CD4-positive, alpha-beta T cell treated with Interleukin-17A for 4 hours (primary cell): ENCODE measurements at regions not wholly inside any gene's neighbourhood (a gene's known extent, or its start where the extent isn't known, plus 50 kb on each side); places are given as distances from the start of the nearest gene placed in this dataset.
"Not testable (repeated sequence)": the region's sequence is repeated elsewhere in the genome, so short reads cannot be mapped to it uniquely, and the experiment has no call there.

Experiments
- DNase-seq: peaks from one replicate; pipeline ENCODE4 v3.0.0-alpha.2; 2020; ENCODE audit warnings: mixed read lengths

GRCh38 chr6:165002358-165002757, 307.0 kb downstream of the C6orf118 start:
- DNase-seq = no peak

DNA sequence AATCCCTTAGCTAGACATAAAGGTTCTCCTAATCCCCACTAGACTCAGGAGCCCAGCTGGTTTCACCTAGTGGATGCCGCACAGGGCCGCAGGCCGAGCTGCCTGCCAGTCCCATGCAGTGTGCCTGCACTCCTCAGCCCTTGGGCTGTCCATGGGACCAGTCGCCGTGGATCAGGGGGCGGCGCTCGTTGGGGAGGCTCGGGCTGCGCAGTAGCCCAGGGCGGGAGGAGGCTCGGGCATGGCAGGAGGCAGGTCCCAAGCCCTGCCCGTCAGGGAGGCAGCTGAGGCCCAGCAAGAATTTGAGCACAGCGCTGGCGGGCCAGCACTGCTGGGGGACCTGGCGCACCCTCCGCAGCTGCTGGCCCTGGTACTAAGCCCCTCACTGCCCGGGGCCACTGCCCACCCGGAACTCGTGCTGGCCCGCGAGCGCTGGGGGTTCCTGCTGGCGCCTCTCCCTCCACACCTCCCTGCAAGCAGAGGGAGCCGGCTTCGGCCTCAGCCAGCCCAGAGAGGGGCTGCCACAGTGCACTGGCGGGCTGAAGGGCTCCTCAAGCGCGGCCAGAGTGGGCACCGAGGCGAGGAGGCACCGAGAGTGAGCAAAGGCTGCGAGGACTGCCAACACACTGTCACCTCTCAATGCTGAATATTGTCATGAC, 307.8 kb downstream of the C6orf118 start:
- no peak for DNase-seq

DNA sequence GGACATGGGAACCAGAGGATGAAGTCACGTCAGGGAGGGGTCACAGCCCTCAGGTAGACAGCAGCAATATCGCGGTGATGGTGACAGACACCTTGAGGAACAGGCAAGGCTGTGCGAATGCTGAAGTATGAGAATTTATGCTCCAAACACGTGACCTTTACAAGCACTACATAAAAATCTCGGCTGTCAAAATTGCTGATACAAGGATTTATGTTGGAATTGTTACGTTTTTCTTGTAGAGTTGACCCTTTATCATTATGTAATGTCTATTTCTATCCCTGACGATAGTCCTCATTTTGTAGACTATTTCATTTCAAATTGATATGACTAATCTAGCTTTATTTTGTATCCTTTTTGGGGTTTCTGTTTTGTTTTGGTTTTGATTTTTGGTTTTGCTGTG, 311.1 kb downstream of the C6orf118 start:
- no peak for DNase-seq

GRCh38 chr6:164996838-164997237, 312.6 kb downstream of the C6orf118 start:
- no peak for DNase-seq

GRCh38 chr6:164991573-164991972, 317.8 kb downstream of the C6orf118 start:
- DNase-seq = no peak

DNA sequence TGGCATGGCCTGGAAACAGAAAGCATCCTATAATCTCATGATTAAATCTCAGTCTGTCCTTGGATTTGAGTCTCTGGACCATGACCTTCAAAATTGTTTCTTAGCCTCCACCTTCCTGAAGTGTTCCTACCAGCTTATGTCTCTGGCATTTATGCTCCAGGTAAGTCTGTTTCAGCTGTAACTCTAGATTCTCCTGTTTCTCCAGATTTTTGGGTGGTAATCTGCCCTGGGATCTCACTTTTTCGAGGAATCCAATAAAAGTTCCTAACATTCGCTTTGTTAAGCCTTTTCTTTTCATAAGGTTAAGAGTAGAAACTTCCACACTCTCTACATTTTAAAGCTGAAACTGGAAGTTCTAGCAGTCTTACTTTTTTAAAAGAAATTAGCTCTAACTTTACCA, 318.5 kb downstream of the C6orf118 start:
- DNase-seq = no peak

DNA sequence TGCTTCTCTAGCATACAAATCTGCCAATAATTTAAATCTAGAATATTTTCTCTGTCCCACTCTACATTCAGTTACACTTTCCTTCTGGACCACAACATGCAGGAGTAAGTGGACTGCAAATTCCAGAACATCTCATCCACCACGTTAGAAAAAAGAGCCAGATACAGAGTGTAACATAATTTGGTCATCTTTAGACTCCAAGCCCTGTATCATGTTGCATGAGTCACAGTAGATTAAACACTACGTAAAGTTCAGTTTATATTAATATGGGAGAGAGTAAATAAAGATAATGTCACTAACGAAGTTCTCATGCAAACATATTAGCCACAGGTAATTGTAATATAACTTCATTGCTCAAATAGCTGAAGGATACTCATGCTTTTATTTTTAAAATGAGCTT, 327.0 kb downstream of the C6orf118 start:
- DNase-seq = no peak

DNA sequence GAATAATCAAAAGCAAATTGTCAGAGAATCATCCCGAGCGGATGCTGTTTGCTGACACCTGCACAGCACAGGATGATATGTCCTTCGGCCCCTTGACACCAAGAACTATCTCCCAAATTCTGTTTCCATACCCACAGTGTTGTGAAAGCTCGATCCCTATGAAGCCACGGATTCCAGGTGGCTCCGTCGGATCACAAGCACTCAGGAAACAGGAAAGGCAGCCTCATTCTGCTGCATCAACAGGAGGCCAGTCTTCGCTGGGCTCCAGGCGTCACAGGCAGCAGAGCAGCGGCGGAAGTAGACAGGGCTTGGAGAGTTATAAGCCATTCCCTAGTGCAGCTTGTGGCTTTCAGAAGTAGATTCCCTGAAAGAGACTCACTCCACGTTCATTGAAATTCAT, 342.3 kb downstream of the C6orf118 start:
- DNase-seq = no peak

DNA sequence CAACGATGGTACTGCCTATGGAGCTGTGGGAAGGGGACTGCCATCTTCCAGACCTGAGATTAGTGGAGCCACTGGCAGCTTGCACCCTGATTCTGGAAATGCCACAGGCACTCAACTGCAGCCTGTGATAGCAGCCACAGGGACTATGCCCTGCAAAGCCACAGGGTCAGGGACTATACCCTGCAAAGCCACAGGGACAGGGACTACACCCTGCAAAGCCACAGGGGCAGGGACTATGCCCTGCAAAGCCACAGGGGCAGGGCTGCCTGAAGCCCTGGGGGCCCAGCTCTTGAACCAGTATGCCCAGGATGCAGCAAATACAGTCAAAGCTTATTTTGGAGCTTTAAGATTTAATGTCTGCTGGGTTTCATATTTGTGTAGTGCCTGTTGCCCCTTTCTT, 346.6 kb downstream of the C6orf118 start:
- no peak for DNase-seq

DNA sequence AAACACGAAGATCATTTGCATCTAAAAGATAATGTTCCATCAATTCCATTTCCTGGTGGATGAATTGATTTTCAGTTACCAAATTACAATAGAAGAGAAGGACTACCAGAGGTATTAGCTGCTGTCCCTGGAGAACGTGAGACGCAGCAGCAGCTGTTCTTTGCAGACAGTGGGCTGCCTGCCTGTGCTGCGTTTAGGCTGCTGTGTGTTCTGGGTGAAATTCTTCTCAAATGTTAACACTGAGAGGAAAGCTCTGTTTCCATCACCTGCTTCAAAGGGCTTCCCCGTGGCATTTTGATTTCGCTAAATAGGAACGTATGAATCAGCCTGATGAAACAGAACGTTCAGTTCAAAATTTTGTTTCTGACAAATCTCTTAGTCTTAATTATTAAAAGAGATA, 362.2 kb downstream of the C6orf118 start:
- no peak for DNase-seq

DNA sequence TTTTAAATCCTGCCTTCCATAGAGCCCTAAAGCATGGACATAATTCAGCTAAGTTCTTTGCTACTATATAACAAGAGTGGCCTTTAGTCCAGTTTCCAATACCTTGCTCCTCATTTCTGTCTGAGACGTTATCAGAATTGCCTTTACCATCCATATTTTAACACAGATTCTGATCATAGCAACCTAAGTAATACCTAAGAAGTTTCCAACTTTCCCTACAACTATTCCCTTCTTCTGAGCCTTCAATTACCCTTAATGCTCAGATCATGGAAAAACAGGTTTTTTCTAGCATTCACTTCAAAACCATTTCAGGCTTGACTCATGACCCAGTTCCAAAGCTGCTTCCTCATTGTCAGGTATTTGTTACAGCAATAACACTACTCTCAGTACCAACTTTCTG, 367.1 kb downstream of the C6orf118 start:
- DNase-seq = no peak

GRCh38 chr6:164933238-164933794, 376.1 kb downstream of the C6orf118 start:
- DNase-seq = not testable (repeated sequence)

DNA sequence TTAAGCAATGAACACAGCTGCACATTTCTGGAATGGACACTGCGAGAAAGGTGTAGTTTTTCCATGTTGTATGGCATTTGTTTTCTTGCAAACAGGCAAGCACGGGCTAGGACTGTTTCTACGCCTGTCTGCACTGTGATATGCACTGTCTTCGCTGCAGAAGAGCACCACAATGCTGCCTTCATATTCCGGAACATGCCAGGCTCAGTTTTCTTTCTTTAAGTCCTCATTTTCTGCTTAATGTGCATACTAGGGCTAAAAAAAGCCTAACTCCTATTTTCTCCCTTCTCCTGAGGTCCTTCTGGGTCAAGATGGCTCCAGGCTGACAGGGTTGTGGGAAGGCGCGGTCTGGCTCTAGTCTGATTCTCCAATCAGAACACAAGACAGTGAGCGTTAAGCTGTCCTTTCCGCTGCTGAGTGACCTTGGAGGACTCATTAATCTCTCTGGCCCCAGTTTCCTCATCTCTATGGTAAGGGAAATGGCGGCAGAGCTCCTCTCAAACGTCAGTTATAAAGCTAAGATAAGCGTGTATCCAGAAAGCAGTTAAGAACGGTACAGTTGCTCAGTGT, 379.9 kb downstream of the C6orf118 start:
- no peak for DNase-seq

DNA sequence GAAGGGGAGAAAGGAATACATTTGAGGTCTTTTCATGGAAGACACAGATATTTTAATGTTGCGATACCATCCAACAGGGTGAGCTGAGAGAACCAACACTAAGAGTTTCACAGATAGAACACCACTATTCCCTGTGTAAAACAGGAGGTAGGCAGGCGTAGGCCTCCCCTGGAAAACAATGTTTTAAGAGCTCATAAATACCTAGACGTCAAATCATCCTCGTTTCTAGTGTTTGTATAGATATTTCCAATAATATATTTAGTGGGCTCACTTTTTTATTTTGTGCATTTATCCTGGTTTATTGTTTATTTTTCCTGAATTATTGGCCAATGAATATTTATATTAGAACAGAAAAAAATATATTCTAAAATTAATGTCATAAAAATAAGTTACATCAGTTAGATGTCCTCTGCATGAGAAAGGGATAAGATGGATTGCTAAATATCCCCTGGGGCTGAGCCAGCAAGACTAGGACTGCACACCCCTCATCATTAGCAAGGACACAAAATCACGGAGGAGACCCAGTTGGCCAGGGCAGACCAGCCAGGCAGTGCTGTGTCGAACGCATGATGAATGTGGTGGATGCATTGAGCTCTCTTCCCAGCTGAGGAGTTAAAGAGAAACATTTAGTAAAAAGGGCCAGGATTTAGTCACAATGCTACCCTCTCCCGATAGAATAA, 380.5 kb downstream of the C6orf118 start:
- DNase-seq = no peak

GRCh38 chr6:164928057-164928727, 381.2 kb downstream of the C6orf118 start:
- DNase-seq = no peak

GRCh38 chr6:164927288-164928056, 381.9 kb downstream of the C6orf118 start:
- peak; percentile 52 for DNase-seq

DNA sequence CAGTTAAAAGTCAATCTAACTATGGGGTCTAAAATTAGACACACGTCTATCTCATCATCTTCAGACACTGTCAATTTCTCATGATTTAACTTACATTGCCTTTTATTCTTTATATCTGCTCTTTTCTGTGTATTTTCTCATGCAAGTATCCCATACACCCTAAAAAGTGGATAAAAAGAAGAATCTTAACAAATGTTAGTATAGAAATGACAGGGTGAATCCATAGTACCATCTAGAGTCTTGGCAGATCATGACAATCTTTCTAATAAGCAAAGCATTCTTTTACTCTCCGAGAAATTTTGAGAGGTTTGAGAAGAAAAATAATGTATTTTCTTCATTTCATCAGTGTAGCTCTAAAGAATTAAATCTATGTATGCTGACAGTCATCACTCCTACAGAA, 382.7 kb downstream of the C6orf118 start:
- DNase-seq = no peak

DNA sequence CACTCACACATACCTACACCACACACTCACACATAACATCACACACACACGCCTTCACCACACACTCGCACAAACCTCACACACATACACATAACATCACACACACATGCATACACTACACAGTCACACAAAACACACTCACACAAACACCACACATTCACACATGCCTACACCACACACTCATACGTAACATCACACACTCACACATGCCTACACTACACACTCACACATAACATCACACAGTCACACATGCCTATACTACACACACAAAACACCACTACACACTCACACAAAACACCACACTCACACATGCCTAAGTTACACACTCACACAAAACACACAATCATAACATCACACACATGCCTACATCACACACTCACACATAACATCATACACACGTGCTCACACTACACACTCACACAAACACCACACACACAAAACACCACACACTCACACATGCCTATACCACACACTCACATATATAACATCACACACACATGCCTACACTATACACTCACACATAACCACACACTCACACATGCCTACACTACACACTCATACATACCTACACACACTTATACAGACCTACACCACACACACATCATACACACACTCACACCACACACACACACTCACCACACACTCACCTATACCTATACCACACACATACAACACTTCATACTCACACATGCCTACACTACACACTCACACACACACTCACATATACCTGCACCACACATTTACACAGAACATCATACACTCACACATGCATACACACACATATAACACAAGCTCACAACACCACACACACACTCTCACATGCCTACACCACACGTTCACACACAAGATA, 383.5 kb downstream of the C6orf118 start:
- no peak for DNase-seq

DNA sequence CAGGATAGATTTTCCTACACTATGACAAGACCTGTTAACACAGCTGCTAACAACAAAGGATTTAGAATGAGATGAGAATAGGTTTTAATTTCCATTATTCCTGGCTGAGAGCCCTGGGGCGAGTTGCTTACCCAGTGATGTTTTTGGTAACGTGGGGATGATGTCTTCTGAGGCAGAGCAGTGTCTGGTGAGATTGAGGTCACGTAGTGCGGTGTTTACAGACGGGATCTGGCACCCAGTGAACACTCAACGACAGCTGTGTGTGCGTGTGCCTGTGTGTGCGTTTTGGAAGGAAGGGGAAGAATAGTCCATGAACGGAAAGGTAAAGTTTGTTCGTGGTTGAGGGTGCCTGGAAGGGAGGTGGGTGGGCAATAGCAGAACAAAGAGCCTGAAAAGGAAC, 384.7 kb downstream of the C6orf118 start:
- no peak for DNase-seq

- no peak for DNase-seq
Measured at GRCh38 chr6:164917211-164917610, 392.2 kb downstream of the C6orf118 start.

GRCh38 chr6:164916087-164916486, 393.3 kb downstream of the C6orf118 start:
- no peak for DNase-seq
